ENCODE measurements at regions not wholly inside any gene's neighbourhood (a gene's known extent, or its start where the extent isn't known, plus 50 kb on each side); places are given as distances from the start of the nearest gene placed in this dataset.

- DNase-seq (ENCODE audit: low spot score) (no peak), ATAC-seq (ENCODE audit: insufficient number of reproducible peaks, low FRiP score, low read depth) (no peak)
These were observed 386.2 kb downstream of the THBS2 start for GRCh38 chr6:168867247-168868102.

DNA sequence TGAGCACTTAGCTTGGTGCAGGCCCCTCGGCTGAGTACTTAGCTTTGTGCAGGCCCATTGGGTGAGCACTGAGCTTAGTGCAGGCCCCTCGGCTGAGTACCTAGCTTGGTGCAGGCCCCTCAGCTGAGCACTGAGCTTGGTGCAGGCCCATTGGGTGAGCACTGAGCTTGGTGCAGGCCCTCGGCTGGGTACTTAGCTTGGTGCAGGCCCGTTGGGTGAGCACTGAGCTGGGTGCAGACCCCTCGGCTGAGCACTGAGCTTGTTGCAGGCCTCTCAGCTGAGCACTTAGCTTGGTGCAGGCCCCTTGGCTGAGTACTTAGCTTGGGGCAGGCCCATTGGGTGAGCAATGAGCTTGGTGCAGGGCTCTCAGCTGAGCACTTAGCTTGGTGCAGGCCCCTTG is 387.1 kb downstream of the THBS2 start:
- no peak overlapping the region for H3K4me3 ChIP-seq
- no peaks in the 10 kb centered on the region for H3K36me3 ChIP-seq
- no peaks in the 10 kb centered on the region for H3K4me1 ChIP-seq (ENCODE audit: control insufficient read depth in 1 of 2, low read depth in 2 of 2)
- TF ChIP-seq, protein P1, sequence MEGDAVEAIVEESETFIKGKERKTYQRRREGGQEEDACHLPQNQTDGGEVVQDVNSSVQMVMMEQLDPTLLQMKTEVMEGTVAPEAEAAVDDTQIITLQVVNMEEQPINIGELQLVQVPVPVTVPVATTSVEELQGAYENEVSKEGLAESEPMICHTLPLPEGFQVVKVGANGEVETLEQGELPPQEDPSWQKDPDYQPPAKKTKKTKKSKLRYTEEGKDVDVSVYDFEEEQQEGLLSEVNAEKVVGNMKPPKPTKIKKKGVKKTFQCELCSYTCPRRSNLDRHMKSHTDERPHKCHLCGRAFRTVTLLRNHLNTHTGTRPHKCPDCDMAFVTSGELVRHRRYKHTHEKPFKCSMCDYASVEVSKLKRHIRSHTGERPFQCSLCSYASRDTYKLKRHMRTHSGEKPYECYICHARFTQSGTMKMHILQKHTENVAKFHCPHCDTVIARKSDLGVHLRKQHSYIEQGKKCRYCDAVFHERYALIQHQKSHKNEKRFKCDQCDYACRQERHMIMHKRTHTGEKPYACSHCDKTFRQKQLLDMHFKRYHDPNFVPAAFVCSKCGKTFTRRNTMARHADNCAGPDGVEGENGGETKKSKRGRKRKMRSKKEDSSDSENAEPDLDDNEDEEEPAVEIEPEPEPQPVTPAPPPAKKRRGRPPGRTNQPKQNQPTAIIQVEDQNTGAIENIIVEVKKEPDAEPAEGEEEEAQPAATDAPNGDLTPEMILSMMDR (IDR thresholded peaks at IDR 0.05) = no peak
- DNase-seq (ENCODE audit: low spot score) = no peak
- no peak for ATAC-seq (ENCODE audit: insufficient number of reproducible peaks, low FRiP score, low read depth)
- H3K27ac ChIP-seq = no peak overlapping the region
- H3K9me3 ChIP-seq = no peaks in the 10 kb centered on the region
- no peaks in the 10 kb centered on the region for H3K27me3 ChIP-seq (replicated peaks; ENCODE audit: insufficient read depth)

More at GRCh38 chr6:168867247-168868102, 386.2 kb downstream of the THBS2 start:
- H3K4me1 ChIP-seq (ENCODE audit: control insufficient read depth in 1 of 2, low read depth in 2 of 2) = no peaks in the 10 kb centered on the region
- no peak overlapping the region for H3K4me3 ChIP-seq
- TF ChIP-seq, protein P1 (IDR thresholded peaks at IDR 0.05) = no peak
- H3K36me3 ChIP-seq = no peaks in the 10 kb centered on the region
- no peaks in the 10 kb centered on the region for H3K9me3 ChIP-seq
- no peak overlapping the region for H3K27ac ChIP-seq
- no peaks in the 10 kb centered on the region for H3K27me3 ChIP-seq (replicated peaks; ENCODE audit: insufficient read depth)

GRCh38 chr6:168865522-168865921 is 388.1 kb downstream of the THBS2 start:
- TF ChIP-seq, protein P1 (IDR thresholded peaks at IDR 0.05) = no peak

DNA sequence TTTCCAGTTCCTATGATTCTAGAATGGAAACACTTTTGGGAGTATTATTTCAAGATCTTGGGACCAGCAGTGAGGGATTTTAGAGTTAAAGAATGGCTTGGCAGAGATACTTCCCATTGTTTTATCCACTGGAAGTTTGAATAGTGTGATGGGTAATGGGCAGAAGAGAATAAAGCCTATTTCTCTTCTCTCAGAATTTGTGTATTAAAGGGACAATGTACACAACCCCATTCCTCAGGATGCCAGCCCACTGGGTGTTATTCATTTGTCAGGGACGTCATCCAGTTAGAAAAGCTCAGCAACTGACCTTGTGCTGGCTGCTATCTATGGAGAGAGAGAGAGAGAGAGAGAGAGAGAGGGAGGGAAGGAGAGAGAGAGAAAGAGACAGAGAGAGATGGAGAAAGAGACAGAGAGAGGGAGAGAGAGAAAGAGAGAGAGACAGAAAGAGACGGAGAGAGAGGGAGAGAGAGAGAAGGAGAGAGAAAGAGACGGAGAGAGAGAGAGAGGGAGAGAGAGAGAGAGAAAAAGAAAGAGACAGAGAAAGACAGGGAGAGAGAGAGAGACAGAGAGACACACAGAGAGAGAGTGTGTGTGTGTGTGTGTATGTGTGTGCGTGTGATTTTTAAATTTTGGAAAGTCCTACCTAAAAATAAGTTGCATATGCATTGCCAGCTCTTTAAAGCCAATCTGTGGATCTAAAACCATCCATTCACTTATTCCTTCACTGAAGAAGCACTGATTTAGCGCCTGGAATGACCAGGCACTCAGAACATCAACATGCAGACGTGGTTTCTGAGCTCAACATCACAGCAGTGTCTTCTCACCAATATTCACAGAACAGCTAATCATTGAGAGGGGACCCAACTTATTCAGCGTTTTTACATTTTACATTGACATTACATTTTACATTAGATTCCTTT is 388.8 kb downstream of the THBS2 start:
- Histone ChIP-seq H3K27me3 (replicated peaks; ENCODE audit: insufficient read depth) (no peaks in the 10 kb centered on the region), H3K4me1 (ENCODE audit: control insufficient read depth in 1 of 2, low read depth in 2 of 2) (no peaks in the 10 kb centered on the region), H3K4me3 (no peak overlapping the region), H3K9me3 (no peaks in the 10 kb centered on the region), H3K36me3 (no peaks in the 10 kb centered on the region), H3K27ac (no peak overlapping the region)
- TF ChIP-seq, protein P1 (IDR thresholded peaks at IDR 0.05) = no peak
- no peak for DNase-seq (ENCODE audit: low spot score)
- ATAC-seq (ENCODE audit: insufficient number of reproducible peaks, low FRiP score, low read depth) = no peak

More at GRCh38 chr6:168865522-168865921, 388.1 kb downstream of the THBS2 start:
- Histone ChIP-seq H3K4me1 (ENCODE audit: control insufficient read depth in 1 of 2, low read depth in 2 of 2) (no peaks in the 10 kb centered on the region), H3K4me3 (no peak overlapping the region), H3K27ac (no peak overlapping the region), H3K27me3 (replicated peaks; ENCODE audit: insufficient read depth) (no peaks in the 10 kb centered on the region), H3K9me3 (no peaks in the 10 kb centered on the region), H3K36me3 (no peaks in the 10 kb centered on the region)
- ATAC-seq (ENCODE audit: insufficient number of reproducible peaks, low FRiP score, low read depth) (no peak), DNase-seq (ENCODE audit: low spot score) (no peak)

DNA sequence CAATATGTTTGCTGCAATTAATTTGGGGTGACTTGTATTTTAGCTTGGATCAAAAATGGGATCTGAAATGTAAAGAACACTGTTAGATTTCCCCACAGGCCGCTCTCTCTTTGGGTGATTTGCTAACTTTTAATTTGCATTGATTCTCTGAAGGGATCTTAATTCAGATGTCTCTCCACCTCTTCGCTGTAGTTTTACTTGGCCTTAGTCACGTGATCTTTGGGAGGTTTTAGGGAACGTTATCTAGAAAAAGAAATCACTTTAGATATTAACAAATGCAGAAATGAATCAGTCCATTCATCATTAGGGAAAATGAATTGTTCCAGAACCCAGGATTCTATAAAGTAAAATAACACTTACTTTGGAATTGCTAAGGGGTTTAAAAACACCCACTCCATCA is 390.2 kb downstream of the THBS2 start:
- H3K9me3 ChIP-seq = no peaks in the 10 kb centered on the region
- no peak overlapping the region for H3K27ac ChIP-seq
- TF ChIP-seq, protein P1 (IDR thresholded peaks at IDR 0.05) = no peak

More for the DNA sequence above, 390.2 kb downstream of the THBS2 start:
- no peak for ATAC-seq (ENCODE audit: insufficient number of reproducible peaks, low FRiP score, low read depth)
- Histone ChIP-seq H3K4me3 (no peak overlapping the region), H3K4me1 (ENCODE audit: control insufficient read depth in 1 of 2, low read depth in 2 of 2) (no peaks in the 10 kb centered on the region), H3K36me3 (no peaks in the 10 kb centered on the region), H3K27me3 (replicated peaks; ENCODE audit: insufficient read depth) (no peaks in the 10 kb centered on the region)
- DNase-seq (ENCODE audit: low spot score) = no peak

Measured in thoracic aorta (tissue), 2 donors.